Muscle of back (tissue), 3 donors: ENCODE measurements at regions not wholly inside any gene's neighbourhood (a gene's known extent, or its start where the extent isn't known, plus 50 kb on each side); places are given as distances from the start of the nearest gene placed in this dataset.
"Not testable (repeated sequence)": the region's sequence is repeated elsewhere in the genome, so short reads cannot be mapped to it uniquely, and the experiment has no call there.

ENCODE experiments used
- DNase-seq, 3 donors: peaks; one replicate each; pipeline versions ENCODE4 v3.0.0 to v3.0.0-alpha.2; 2013

DNA sequence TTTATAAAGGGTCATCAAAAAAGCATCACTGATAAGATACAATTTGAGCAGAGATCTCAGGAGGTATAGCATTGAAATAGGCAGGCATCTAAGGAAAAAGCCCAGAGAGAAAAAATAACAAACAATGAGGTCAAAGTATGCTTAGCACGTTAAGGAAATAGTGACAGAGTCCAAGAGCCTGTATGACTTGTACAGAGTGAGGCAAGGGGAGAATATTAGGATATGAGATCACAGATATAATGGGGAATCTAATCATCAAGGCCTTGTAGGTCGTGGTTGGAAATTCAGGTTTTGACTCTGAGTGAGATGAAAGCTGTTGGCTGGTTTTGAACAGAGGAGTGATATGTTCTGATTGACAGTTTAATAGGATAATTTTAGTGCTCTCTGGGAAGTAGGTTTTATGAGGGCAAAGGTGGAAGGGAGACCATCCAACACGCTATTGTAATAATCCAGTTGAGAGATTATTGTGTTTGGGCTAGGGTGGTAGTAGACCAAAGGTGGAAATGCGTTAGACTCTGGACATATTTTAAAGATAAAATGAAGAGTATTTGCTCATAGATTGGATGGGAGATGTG is 644.6 kb upstream of the TMPRSS15 start:
- DNase-seq: no peak

DNA sequence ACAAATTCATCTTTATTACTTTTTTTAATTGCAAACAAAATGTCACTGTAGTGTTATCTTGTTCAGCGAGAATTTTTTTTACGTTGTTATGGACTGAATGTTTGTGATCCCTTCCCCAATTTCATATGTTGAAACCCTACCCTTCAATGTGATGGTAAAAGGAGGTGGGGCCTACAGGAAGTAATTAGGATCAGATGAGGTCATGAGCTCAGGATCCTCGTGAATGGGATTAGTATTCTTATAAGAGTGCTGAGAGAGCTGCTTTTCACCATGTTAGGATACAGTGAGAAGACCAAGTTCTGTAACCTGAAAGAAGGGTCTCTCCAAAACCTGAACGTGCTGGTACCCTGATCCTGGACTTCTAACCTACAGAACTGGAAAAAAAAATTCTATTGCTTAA is 646.0 kb upstream of the TMPRSS15 start:
- no peak for DNase-seq

DNA sequence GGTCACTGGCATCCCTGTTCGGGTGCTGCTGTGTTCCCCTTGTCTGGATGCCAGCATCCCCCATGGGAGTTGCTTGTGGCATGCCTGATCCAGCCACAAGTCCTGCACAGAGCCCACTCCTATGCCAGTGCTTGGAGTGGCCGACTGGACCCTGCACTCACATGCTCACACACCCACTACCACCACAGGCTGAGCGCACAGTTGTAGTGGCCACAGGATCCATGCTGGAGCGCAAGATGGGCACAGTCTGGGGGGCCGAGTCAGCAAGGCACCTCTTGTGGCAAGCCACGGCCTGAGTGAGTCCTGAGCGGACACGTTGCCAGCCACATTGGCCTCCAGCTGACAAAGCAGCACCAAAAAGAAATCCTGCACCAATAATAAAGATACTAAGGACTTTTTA is 661.6 kb upstream of the TMPRSS15 start:
- no peak for DNase-seq

DNA sequence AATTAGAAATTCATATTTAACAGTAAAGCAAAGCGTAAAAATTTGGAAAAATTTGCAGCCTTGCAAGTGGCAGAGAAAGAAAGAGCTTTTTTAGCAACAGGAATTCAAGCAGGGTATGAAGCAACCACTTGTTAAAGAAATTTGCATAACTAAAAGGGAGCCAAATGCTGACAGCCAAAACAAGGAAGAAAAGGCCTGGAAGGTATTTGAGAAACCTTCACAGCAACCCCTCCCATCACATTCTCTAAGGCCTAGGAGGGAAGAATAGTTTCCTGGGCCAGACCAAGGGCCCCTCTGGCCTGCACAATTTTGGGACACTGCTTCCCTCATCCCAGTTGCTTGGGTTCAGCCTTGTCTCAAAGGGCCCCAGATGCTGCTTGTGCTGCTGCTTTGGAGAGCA is 672.4 kb upstream of the TMPRSS15 start:
- no peak for DNase-seq

DNA sequence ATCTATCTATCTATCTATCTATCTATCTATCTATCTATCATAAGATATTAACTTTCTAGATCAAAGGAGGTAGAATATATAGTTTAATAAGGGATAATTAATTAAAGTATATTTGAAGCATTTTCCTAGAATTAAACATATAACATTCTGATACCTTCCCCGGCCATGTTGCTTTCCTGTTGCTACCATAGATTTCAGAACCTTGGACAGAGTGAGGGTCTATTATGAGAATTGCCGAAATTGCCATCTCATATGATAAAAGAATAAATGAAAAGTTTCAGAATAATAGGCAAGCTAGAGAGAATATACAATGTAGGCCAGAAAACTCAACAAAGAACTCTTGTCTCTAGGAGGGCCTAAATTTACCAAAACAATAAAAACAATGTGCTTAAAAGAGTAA is 706.1 kb upstream of the TMPRSS15 start:
- no peak for DNase-seq

DNA sequence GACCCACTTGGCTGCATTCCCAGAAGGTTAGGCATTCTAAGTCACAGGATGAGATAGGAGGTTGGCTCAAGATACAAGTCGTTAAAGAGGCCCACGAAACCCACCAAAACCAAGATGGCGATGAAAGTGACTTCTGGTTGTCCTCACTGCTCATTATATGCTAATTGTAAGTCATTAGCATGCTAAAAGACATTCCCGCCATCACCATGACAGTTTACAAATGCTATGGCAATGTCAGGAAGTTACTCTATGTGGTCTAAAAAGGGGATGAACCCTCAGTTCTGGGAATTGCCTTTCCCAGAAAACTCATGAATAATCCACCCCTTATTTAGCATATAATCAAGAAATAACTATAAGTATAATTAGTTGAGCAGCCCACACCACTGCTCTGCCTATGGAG is 715.7 kb upstream of the TMPRSS15 start:
- DNase-seq: not testable (repeated sequence)

DNA sequence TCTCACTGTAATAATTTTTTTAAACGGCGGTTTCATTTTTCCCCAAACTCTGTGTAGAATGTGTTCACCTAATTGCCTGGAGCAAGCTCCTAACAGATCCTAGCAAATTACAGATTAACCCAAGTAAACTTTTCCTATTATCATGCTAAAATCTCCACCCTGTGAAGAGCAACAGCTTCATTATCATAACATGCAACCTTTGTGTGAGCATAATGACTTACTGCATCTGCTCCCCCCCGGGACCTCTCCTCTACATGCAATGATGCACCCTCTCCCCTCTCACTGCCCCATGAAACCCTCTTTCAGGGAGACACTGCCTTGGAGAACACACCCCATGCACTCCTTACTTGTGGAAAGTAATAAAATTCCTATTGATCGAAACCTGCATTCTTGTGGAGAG is 717.0 kb upstream of the TMPRSS15 start:
- no peak for DNase-seq

DNA sequence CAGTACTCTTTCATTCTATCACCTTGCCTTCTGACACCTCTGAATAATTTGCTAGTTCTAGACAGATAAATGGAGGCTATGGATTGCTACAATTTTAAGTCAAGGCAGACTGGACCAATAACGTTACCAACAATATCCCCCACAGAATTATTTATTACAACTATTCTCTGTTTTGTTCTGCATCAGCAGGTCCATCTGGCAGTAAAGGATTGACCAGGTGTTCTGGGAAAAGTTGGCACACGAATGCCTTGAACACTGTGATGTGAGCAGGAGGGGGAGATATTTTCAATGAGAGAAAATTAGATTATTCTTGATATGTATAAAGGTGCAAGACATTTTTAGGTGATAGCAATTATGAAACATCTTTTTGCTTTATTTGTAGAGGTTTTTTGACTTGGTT is 718.8 kb upstream of the TMPRSS15 start:
- no peak for DNase-seq

DNA sequence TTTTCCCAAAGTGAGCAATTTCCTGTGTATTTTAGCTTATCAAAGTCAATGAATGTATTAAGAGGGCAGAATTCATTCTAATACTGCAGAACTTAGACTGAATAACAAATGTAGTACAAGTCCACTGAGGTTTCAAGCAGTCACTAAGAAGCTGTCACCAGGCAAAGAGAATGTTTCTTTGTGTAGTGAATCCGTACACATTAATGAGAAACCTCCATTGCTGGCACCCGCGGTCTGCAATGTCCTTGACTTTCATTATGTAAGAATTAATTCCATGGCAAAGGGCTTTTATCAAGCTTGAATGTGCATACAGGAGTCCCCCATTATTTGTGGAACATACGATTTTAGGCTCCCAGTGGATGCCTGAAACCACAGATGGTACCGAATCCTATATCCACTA is 719.5 kb upstream of the TMPRSS15 start:
- DNase-seq: no peak

DNA sequence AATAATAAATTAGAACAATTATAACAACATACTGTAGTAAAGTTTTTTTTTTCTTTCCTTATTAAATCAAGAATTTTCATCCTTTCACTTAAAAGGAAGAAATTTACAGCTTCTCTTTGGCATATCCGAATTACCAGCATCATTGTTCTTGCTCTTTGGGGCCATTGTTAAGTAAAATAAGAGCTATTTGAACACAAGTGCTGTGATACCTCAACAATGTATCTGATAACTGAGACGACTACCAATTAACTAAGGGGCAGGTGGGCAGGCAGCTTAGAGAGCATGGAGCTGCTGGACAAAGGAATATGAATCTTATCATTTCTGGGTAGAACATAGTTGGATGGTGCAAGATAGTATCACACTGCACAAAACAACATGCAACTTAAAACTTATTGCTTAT is 719.9 kb upstream of the TMPRSS15 start:
- no peak for DNase-seq

DNA sequence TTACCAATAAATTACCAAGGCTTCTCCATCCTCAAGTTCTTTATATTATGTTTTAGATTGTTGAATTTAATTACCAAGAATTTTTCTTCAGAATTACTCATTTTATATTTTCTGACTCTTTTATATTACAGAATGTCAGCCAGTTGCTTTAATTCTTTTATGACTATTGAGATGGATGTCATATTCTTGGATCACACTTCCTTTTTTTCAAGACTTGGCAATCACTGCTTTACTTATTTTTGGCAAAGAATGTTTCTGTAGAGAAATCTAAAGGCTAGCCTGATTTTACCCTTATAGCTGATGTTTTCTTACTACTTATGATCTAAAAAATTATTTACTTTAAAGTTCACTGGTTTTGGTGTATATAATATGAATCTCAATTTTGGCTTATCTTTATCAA is 721.1 kb upstream of the TMPRSS15 start:
- DNase-seq: peak in 2 of 3 donors; percentile 1 to 24

DNA sequence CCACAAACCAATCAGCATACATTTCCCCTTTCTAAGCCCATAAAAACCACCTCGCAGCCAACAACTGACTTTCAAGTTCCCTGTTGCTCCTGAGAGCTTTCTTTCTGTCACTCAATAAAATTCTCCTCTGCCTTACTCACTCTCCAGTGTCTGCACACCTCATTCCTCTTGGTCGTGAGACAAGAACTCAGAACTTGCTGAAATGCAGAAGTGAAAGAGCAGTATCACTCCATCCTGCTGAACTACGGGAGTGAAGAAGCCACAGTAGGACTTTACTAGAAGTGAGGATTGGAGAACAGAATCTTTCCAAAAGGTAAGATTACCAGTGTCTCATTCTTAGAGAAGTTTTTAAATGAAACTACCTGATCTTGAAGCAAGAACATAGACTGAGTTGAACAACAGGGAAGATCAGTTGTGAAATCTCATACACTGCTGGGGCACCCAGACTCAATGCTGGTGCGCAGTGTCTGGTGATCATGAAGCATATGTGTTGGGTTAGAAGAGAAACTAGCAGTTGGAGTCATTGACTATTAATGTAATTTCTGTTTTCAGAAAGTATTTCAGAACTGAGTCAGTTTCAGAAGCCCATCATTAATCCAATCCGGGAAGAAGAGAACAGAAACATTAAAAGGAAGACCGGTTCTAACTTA is 726.9 kb upstream of the TMPRSS15 start:
- no peak for DNase-seq

DNA sequence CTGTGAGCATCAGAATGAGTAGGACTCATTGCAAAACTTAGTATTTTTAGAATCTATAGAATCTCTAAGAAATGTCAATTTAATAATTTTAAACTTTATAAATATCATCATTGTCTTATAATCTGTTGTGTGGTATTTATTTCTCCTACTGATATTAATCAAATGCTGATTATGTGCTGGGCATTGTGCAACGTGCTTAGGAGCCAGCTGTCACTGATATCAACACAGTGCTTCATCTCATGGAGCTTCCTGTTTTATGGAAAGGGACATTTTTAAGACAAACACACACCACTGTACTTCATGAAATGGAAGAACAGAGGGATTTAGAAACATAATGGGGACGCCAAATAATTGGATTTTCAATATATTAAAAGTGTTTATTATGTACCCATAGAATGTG is 737.9 kb upstream of the TMPRSS15 start:
- no peak for DNase-seq

DNA sequence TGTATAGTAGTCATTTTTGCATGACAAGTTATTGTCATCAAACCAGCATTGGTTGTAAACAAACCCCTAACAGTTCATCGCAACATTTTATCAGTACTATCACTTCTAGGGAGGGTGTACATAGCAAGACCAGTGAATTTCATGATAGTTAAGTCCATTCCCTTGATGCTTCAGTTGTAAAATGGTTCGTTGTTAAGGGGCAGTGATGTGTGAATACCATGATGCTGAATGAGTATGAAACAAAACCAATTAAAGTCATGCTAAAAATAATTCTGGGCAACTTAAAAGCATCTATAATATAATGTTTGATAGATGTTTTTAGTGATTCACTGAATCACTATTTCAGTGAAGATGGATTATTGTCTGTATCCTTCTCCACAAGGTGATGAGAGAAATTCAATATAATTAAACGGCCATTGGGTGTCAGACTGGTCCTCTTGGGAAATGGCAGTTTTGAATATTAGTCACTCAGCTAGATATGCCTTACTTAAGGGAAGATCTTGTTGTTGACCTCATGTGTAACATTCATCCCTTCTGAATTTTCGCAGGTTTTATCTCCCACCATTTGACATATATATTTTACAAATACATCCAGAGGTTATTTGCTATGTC is 742.2 kb upstream of the TMPRSS15 start:
- no peak for DNase-seq

DNA sequence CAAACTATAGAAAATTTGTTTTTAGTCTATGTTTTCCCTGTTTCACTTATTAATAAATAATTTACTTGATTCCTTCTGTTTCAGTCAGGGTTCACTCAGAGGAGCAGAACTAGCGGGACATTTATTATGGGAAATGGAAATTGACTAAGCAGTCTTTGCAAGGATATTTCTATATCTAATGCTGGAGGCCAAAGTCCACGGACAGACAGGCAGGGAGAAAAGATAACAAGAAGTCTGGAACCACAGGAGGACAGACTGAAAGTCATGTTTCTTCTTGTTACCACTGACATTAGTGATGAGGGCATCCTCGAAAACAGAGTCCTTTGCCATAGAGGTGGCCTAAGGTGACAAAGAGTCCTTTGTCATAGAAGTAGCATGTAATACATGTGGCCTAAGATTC is 744.5 kb upstream of the TMPRSS15 start:
- no peak for DNase-seq

DNA sequence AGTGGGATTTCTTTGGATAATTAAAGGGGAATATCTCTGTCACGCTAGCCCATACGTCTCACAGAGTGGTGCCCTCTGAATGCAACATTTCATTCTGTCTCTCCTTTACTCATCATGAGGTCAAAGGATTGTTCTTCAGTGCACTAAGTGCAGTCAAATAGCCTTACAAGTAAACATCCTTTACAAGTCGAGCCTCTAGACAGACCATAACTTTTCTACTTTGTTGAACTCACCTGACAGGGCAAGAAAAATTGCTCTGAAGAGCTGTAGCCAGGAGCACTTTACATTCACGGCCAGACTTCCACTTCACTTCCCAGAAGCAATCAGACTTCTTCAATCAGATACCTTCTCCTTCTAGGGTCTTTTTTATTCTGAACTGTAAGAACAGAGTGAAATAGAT is 768.0 kb upstream of the TMPRSS15 start:
- DNase-seq: no peak

DNA sequence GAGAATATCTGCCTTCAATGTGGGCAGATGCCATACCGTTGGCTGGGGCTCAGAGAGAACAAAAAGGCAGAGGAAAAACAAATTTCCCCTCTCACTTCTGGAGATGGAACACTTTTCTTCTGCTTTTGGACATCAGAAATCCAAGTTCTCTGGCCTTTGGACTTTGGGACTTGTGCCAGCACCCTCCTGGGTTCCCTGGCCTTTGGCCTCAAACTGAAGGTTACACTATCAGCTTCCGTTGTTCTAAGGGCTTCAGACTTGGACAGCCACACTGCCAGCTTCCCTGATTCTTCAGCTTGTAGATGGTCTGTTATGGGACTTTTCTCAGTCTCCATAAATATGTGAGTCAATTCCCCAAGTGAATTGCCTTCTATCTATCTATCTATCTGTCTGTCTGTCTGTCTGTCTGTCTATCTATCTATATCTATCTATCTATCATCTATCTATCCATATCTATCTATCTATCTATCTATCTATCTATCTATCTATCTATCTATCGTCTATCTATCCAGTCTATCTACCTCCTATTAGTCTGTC is 778.1 kb upstream of the TMPRSS15 start:
- no peak for DNase-seq

DNA sequence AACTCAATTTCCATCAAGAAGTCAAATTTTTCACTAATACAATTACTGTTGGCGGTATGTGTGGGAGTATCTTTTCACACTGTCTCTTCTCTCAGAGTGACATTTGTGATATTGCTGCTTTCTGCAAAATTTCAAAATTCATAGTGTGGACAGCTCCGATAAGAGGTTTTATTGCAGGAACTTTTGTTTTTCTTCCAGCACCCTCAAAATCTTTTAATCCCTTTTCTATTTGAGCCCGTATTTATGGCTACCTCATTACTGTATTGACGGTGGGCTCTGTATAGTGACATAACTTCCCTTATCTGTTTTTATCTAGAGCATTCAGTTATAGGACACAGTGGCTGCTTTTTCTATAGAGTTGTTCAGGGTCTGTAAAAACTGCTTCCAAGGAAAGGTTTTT is 794.4 kb upstream of the TMPRSS15 start:
- DNase-seq: no peak

DNA sequence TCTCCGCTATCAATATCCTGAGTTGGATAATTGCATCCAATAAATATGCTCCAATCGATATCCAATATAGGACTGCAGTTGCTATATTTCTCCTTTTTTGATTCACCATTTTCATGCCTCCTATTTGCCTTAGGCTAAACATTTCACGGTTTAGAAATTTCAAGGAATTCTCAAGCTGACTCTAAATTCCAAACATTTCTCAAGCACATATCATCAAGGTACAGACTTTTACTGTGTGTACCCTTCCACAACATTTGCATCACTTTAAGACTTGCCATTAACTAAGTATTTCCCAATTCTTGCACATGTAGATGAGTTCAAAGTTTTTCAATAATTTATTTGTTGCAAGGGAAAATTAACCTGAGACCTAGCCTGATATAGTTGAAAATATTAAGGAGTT is 795.2 kb upstream of the TMPRSS15 start:
- no peak for DNase-seq

DNA sequence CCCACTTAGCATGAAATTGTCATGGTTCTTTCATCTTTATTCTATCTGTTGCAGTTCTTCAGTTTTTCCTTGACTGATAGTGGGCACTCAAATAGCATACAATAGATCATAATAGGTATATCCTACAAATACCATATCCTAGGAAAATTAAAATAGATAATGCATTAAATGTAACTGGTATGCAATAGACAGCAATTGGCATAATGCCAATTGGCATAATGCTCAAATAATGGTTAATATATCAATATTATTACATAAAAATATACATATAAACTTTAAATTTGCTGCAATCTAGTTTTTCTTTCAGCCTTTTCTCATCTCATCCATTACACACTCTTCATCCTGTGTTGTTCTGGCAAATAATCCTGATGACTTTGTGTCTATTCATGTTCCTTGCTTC is 814.6 kb upstream of the TMPRSS15 start:
- DNase-seq: no peak

DNA sequence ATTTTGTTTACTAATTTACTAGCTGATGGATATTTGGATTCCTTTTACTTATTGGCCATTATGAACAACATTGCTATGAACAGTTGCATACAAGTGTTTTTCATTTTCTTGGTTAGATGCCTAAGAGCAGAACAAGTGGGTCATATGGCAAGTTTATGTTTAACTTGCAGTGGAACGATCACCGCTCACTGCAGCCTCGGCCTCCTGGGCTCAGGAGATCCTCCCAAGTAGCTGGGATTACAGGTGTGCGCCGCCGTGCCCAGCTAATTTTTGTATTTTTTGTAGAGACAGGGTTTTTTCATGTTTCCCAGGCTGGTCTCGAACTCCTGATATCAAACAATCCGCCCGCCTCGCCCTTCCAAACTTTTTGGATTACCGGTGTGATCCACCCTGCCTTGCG is 820.5 kb upstream of the TMPRSS15 start:
- no peak for DNase-seq

DNA sequence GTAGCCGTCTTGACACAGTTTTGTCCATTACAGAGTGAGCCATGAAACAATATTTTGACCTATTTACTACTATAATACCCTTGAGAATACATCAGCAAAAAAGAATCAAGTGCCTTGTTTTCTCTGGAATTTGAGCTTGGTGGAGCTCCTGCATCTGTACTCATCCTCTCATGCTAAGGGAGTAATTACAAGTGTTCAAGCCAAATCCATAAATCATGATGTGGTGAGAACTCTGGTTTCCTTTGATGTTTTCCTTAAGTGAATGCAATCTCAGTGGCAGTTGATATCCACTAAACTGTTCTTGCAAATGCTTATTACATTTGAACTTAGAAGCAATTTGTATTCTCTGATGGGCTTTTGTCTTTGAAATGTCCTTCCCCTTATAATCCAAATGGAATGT is 824.6 kb upstream of the TMPRSS15 start:
- peak; percentile 7 to 41 (median 28) for DNase-seq

DNA sequence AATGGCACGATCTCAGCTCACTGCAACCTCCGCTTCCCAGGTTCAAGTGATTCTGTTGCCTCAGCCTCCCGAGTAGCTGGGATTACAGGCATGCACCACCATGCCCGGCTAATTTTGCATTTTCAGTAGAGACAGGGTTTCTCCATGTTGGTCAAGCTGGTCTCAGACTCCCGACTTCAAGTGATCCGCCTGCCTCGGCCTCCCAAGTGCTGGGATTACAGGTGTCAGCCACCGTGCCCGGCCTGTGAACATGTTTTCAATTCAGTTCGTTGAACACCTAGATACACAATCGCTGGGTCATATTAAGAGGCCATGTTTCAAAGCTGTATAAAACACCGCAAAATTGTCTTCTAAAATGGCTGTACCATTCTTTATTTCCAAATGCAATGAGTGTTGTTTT is 830.3 kb upstream of the TMPRSS15 start:
- DNase-seq: not testable (repeated sequence)

DNA sequence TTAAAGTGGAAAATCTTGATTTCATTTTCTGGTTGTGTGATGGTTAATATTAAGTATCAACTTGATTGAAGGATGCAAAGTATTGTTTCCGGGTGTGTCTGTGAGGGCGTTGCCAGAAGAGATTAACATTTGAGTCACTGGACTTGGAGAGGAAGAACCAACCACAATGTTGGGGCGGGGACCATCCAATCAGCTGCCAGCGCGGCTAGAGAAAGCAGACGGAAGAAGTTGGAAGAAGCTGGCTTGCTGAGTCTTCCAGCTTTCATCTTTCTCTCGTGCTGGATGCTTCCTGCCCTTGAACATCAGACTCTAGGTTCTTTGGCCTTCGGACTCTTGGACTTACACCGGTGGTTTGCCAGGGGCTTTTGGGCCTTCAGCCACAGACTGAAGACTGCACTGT is 832.6 kb upstream of the TMPRSS15 start:
- DNase-seq: no peak
